GM12878 (cell line): ENCODE measurements at regions not wholly inside any gene's neighbourhood (a gene's known extent, or its start where the extent isn't known, plus 50 kb on each side); places are given as distances from the start of the nearest gene placed in this dataset.

ENCODE experiments used
- CTCF ChIP-seq, 3 experiments: IDR thresholded peaks in 2 of 3; conservative IDR thresholded peaks in 1 of 3; 2 replicates each; pipeline ENCODE4 v1.5.1; 2011; ENCODE audit warnings: low read depth in 3 of 3, low read length in 3 of 3, mild to moderate bottlenecking in 3 of 3, control low read depth in 2 of 3, moderate library complexity in 2 of 3, inconsistent platforms in 1 of 3, mixed read lengths in 1 of 3; ENCODE audit not compliant: control insufficient read depth in 2 of 3, insufficient read depth in 1 of 3; ENCODE audit errors: extremely low read depth in 1 of 3
- IRF5 ChIP-seq: fragments of 450-650 bp; IDR thresholded peaks from 2 replicates; pipeline ENCODE4 v1.6.1; 2017; ENCODE audit warnings: borderline replicate concordance
- RCOR1 ChIP-seq: conservative IDR thresholded peaks from 2 replicates; pipeline ENCODE4 v1.6.1; 2012; ENCODE audit warnings: low read depth, low read length, improper control_type of control experiment
- RELB ChIP-seq: fragments of 450-650 bp; IDR thresholded peaks from 2 replicates; pipeline ENCODE4 v1.6.1; 2017; ENCODE audit warnings: low read depth, mild to moderate bottlenecking, moderate library complexity
- ZNF274 ChIP-seq: IDR thresholded peaks from one replicate; pipeline ENCODE4 v1.8.0; 2011; ENCODE audit not compliant: insufficient read length, insufficient read depth

- TF ChIP-seq RCOR1 (no peak), IRF5 (no peak), CTCF (IDR thresholded peaks at IDR 0.05 in 2 of 3, conservative IDR thresholded peaks at IDR 0.05 in 1 of 3; ENCODE audit: control insufficient read depth in 2 of 3, extremely low read depth in 1 of 3, insufficient read depth in 1 of 3, low read depth in 3 of 3, low read length in 3 of 3) (no peak), RELB (no peak), ZNF274 (no peak)
These were observed 66.0 kb upstream of the FAT1 start for GRCh38 chr4:186789651-186790050.
